Stimulated activated naive CD4-positive, alpha-beta T cell treated with Interleukin-2 at 50 U/mL for 16 hours (primary cell): ENCODE measurements at regions not wholly inside any gene's neighbourhood (a gene's known extent, or its start where the extent isn't known, plus 50 kb on each side); places are given as distances from the start of the nearest gene placed in this dataset.

ENCODE experiments used
- DNase-seq: peaks from one replicate; lab custom pipeline; 2025; lab: John Stamatoyannopoulos, UW

DNA sequence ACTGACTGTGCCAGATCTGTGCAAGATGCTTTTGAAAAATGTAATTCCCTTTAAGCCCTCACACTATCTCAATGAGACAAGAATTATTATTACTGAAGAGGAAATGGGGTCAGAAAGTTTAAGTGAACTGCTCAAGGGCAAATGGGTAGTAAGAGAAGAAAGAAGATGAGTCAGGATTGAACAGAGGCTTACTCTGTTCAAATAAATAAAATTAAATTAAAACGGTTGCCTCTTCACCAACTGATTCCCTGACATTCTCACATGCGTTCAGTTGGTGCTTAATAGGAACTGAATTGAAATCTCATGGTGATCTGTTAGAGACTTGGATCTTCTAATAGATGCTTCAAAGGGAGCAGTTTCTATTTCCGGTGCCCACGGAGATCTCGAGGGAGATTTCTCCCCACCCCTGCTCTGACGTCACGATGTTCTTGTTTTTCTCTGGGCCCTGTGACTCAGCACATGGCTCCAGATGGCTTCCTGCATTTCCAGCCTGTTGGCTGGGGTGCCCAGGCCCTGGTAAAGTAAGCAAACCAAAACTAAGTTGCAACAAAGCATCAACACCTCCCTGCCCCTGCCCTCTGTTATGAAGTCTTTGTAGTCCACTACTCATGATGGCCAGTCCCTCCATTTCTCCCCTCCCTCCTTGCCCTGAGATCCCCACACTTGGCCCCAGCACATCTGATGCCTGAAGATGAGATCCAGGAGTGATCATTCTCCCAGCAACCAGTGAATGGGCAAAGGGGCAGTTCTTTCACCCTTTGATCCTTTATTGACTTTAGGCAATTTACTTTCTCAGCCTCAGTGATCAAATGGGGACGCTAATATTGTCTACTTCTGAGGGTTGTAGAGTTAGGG is 106.1 kb upstream of the CPEB4 start:
- DNase-seq: peak; percentile 54

DNA sequence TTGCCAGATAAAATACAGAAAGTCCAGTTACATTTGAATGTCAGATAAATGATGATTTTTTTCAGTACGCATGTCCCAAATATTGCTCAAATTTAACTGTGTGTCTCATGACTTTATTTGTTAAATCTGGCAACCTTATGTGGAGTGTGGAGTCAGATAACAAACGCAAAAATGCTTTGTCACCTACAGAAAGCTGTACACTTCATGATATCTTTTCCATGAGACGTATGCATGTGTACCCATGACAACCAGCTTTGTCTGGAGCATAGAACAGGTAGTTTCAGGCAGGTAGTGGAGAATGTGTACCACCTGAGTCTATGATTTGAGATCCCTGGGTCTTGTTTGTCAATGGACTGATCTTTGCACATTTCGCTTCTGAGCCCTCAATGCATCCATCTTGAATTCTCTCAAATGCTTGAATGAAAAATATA is 105.5 kb upstream of the CPEB4 start:
- no peak for DNase-seq

DNA sequence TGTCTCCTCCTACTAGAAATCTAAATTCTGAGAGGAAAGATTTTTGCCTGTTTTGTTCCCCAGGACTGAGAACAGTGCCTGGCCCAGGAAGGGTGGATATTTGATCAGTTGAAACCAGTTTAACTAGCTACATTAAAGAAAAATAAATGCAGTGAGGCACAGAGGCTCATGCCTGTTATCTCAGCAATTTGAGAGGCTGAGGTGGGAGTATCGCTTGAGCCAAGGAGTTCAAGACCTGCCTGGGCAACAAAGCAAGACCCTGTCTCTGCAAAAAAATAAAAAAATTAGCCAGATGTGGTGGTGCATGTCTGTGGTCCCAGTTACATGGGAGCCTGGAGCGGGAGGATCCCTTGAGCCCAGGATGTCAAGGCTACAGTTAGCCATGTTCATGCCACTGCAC is 104.8 kb upstream of the CPEB4 start:
- no peak for DNase-seq

DNA sequence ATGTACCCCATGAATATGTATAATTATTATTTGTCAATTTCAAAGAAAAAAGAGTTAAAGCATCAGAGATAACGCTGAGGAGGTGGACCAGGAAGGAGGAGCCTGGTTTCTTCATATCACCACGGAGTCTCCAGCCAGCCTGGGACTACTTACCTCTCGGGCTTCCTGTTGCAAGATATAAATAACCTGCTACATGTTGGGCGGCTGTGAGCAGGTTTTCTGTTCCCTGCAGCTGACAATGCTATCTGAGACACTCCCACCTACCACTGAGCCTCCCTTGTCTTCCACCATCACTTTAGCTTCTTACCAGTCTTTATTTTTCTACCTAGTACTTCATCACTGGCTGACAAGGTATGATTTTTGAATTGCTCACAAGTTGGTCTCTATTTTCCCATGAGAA is 102.7 kb upstream of the CPEB4 start:
- no peak for DNase-seq

DNA sequence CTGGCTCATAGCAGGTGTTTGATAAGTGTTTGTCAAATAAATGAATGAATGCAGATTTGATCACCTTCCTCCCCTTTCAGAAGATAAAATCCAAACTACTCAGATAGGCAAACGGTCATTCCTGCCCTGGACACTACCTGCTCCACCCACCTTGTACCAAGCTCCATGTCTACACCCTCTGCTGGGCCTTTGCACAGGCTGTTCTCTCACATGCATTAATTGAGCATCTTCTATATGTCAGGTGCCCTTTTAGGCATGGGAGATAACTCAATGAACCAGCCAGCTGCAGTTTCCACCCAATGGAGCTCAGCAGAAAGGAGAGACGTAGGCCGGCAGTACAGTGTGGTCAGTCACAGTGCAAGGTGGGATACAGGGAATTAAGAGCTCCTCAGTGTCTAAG is 102.3 kb upstream of the CPEB4 start:
- no peak for DNase-seq

DNA sequence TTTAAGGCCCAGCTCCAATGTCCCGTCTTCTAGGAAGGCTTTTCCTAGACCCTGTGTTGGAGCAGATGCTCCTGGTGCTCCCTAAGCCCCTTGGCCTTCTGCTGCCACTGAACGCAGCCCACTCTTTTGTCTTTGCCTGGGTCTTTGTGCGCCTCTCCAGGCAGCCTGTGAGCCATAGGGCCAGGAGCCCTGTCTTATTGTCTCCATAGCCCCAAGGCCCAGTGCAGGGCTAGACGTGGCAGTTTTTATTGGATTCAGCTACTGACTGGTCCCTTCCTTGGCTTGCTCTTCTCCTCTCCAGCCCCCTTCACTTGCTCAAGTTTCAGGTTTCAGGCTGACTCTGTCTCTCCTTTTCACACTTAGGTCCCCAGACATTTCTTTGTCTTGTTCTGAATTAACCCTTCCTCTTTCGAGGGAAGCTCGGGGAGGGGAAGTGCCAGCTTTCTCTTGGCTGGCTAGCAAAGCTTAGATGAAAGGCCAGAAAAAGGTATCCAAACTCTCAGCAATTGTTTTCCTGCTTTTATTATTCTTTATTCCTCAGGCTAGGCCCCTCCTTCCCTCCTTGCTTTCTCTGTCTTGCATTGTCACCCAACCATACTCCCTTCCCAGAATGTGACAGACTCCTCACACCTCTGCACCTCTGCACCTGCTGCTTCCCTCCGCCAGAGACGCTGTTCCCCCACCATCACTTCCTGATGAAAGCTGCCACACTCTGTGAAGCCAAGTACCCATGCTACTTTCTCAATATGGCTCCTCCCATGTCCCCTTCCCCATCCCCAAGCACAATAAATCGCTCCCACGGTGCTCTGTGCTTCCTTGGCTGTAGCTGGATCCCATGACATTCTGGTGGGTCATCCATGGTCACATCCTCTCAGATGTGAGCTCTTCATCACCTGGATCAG is 101.6 kb upstream of the CPEB4 start:
- no peak for DNase-seq

DNA sequence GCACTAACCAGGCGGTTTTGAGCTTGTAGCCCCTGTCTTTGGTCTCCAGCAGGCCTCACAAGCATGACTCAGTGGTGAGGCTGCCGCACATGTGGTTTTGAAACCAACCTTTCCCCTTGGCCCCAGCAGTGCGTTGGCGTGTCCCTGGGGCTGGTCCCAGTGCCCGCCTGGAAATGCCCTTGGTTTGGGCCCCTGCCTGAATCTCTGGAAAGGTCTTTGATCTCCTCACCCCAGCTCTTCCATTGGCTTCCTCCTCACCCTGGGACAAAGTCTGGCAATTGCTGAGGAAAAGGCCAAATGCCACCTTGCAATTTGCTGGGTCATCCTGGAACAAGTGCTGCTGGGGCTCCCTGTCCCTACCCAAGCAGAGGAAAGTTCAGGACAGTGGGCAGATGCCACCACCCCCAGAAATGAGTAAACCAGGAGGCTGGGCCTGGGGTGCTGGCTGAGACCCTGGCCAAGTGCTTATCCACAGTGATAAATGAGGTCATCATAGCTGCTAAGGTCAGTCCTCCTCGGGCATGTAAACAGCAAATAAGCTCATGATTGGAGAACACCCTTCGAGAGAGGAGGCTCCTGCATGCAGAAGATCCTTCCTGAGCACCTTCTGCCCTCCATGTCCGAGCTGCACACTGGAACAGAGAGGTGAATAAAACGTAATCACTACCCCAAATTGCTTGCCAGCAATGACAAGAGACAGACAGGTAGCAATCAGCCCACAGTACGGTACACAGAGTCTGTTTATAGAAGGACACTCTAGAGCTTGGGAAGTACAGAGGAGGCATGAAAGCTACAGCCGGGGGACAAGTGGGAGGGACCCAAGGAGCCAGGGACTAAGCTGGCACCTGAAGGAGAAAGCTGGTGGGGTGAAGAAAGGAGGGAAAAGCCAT is 98.9 kb upstream of the CPEB4 start:
- no peak for DNase-seq

DNA sequence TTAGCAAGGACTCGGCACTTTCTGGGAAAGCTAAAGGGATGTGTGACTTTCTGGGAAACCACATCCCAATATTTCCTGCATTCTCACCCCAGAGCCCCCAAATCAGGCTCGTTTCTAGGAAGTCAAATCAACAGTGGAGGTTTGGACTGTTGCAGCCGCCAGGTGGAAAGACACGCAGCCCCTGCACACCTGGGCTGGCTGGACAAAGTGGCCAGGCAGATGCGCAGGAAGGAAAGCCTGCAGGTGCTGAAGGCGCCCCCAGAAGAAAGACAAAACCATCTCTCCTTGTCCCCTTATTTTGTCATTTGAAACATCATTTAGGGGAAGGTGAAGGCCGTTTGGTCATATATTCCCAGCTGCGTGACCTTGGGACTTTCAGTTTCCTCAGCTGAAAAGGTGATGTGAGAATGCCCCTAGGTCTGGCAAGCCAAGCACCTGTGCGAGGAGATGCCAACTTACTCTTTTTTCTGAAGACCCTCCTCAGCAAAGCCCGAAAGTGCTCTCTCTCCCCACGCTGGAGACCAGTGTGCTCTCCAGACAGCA is 97.9 kb upstream of the CPEB4 start:
- no peak for DNase-seq

DNA sequence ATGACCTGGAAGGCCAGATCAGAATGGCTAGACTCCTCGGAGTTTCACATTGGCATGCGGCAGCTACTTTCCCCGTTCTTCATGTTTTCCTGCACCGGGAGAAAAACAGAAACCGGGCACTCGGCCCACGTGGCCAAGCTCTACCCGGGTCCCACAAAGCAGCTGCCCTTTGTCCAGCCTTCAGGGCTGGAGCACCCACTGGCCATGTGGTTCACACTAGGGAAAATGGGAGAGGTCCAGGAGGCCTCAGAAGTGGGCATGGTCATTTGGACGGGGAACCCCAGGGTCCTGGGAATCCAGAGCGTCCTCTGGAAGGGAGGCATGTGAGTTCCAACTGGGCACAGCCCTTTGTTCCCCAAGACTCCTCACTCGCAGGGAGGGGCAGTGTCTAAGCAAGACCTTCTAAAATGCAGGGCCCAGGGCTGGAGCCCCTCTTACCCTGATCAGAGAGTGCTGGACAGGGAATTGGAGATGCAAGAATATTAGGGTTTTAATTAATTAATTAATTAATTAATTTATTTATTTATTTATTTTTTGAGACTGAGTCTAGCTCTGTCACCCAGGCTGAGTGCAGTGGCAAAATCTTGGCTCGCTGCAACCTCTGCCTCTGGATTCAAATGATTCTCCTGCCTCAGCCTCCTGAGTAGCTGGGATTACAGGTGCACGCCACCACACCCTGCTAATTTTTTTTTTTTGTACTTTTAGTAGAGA is 97.2 kb upstream of the CPEB4 start:
- no peak for DNase-seq

DNA sequence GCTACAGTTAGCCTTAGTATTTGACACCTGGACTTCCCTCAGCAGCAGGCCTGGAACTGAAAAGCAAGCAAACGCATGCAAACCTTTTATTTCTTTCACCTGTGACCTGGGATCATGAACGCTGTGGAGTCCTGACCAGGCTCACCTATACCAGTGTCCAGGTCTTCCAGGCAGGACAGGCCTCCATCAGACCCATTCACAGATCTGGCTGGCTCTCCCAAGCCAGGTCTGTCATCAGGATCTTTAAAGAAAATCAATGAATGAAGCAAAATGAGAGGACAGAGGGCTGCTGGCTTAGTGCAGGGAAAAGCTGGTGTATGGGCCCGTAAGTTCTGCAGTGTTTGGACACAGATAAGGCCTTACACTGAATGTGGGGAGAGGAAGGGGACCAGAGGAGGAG is 96.3 kb upstream of the CPEB4 start:
- no peak for DNase-seq

DNA sequence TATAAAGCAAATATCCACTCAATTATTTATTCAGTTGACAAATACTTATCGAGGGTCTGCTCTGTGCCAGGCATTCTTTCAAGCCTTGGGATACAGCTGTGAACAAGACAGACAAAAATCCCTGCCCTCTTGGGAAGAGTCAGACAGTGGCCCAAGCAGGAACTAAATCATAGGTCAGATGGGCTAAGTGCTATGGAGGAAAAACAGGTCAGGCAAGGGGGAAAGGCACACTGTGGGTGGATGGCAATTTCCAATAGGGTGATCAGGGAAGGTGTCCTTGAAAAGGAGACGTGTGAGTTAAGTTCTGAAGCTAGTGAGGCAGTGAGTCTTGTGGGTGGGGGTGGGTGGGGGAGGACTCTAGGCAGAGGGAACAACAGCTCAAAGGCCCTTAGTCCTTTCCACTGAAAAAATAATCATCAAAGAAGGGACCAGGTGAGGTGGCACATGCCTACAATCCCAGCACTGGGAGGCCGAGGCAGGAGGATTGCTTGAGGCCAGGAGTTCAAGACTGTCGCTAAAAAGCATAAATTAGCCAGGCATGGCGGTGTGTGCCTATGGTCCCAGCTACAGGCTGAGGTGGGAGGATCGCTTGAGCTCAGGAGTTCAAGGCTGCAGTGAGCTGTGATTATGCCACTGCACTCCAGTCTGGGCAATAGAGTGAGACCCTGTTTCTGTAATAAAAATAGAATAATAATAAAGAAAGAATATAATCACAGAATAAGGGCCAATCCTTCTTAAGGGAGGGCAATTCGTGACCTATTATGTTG is 95.2 kb upstream of the CPEB4 start:
- no peak for DNase-seq

DNA sequence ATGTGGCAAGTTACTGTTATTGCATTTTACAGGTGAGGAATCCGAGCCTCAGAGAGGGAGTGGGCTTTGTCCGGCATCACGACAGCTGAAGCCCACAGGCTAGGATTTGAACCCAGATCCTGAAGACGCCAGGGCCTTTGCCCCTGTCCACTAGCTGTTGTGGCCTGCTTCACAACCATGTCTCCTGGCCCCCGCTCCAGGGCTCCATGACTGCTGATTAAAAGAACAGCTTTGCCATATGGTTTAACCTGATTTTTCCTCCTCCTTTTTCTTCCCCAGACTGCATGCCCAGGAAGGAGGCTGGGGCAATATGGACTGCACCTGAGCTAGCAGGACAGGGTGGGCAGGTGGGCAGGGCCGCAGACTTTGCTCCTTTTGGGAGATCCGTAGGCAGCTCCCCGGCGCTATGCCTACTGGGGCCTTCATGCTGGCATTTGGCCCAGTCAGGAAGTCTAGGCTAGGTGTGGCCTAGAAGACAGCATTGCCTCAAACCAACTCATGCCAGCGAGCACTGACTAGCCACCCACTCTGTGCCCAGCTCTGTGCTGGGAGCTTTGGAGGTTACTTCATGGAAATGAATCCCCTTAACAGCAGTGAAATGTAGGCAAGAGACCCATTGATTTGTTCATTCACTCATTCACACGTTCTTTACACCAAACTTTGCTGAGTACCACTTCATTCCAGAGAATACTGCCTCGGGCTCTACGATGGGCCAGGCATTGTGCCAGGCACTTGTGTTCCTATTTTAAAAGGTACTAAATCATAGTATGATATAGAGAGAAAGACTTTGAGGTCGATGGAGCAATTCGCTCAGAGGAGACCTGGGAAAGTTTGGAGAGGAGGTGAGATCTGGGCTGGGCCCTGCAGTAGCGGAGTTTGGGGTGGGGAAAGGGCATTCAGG is 94.3 kb upstream of the CPEB4 start:
- DNase-seq: no peak

DNA sequence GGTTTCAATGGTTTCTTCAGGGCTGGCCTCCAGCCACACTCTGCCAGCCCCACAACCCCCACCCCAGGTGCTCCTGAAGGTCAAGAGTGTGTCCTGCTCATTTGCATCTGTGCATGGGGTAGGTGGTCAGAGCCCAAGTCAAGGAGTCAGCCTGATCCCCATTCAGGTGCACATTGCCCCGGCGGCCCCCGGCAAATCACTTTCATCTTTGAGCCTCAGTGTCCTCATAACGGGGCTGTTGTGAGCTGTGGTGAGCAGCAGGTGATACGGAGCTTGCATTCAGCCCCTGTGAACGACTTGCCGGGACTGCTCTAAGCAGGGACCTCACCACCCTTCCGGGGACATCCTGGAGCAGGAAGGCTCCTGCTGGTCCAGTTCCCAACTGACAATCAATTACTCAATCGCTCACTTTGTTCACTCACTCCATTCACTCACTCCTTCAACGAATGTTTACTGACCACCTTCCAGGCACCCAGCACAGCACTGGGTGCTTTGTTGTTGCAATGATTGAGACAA is 93.2 kb upstream of the CPEB4 start:
- DNase-seq: no peak

DNA sequence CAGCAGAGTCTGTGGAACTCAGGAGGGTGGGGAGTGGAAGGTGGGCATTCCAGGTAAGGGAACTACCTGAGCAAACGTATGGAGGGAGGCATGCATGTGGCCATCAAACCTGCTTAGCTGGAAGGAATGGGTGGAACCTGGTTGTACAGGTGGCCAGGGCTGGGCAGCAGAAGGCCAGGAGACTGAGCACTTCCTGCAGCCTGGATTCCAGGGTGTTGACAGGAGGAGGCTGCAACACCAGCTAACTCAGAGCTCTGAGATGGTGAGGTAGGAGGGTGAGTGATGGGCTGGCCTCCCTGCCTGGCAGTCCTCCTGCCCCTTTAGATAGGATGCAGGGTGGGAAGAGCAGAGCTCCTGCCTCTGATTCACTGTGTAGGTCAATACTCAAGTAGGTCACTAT is 92.5 kb upstream of the CPEB4 start:
- DNase-seq: no peak

DNA sequence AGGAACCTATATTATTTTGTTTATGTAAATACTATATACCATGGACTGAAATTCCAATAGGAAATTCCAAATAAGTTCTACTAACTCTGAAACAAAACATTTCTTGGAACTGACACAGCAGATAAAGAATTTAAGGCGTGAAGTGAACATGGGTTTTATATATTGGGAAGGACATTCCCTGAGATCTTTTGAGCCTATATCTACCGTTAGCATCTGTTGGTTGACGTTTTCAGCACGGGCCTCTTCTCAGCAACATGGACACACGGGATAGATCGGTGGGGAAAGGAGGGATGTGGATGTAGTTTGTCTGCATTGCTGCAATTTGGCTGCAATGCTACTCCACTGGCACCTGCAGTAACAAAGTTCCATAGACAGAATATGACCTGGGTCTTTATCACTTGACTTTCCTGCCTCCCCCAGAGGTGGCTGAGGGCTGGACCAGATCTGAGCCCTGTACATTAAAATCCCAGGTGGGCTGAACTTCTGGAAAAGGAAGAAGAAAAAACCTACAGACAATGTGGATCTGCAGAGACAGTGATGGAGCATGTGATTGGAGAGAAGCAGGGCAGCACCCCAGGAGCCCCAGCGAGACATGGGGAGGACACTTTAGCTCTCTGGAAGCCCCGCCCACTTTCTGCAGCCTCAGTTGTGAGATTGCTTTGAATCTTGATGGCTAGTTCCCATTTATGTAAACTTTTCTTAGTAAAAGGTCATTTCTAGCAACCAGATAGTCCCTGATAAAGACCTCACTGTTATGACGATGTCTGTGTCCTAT is 91.2 kb upstream of the CPEB4 start:
- DNase-seq: no peak

DNA sequence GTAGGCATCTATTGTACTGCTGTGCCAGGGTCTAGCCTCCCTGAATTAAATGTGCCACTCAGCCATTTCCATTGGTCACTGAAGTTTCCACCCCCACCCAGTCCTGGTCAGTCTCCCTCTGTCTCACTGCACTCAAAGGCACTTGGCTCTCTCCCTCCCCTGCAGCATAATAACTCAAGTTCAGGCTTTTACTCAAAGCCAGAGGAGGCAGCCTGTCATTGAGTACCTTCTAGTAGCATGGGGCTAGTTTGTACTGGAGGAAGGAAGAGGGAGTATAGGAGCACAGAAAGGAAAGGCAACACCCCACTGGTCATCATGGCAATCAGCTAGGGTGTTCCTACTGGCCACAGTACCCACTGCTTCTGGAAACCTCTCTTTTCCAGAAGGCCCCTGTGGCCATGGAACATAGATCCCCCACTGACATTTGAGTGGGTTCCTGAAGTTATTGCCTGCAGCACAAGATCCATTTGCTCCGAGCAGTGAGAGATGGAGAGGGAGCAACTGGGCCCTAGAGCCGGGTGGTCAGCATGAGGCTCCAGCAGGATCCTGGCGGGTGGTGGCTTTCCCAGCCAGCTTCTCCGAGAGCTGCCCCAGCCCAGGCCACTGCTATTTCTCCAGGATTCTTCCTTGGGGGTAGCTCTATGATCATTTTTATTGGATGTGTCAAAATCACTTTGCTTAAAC is 89.9 kb upstream of the CPEB4 start:
- DNase-seq: no peak

DNA sequence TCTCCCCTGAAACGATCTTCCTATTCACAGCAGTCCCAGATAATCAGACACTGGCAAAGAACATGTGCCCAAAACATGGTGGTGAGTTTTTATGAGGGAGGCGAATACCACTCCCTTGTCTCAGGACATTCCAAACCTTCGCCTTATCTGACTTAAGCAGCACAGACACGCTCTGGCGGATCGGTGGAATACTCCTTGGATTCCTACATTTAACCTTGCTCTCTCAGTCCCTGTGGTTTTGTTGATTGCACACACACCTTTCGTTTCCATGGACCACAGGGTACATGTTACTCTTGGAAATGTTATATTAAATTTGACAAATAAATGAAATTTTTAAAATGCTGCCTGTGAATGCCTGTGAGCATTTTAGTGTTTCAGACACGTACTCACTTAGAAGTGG is 87.8 kb upstream of the CPEB4 start:
- DNase-seq: no peak

DNA sequence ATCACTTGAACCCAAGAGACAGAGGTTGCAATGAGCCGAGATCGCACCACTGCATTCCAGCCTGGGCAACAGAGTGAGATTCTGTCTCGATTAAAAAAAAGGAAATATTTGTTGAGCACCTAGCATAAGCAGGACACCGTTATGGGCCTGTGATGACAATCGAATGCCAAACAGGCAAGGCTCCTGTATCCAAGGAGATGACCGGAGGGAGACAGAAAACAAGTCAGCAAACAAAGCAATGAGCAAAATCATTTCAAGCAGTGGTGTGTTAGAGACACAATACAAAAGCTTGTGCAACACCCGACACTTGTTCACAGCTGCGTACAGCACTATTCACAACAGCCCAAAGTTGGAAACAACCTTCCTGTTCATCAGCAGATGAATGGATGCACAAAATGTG is 87.1 kb upstream of the CPEB4 start:
- DNase-seq: no peak
